Testis (tissue), 2 donors: ENCODE measurements at regions not wholly inside any gene's neighbourhood (a gene's known extent, or its start where the extent isn't known, plus 50 kb on each side); places are given as distances from the start of the nearest gene placed in this dataset.

ENCODE experiments used
- POLR2A ChIP-seq: fragments of 450-650 bp; IDR thresholded peaks from one replicate; pipeline ENCODE4 v1.6.1; 2017; ENCODE audit warnings: antibody characterized with exemption, mild to moderate bottlenecking, moderate library complexity
- TF ChIP-seq, protein P1 (sequence below), 3 experiments: fragments of 450-650 bp in 2 of 3; fragments of 200-600 bp in 1 of 3; sonication (generic) in 1 of 3; IDR thresholded peaks; one replicate each; pipeline ENCODE4 v1.5.1; 2016 to 2019; ENCODE audit warnings: antibody characterized with exemption in 3 of 3, mild to moderate bottlenecking in 2 of 3, moderate library complexity in 1 of 3

DNA sequence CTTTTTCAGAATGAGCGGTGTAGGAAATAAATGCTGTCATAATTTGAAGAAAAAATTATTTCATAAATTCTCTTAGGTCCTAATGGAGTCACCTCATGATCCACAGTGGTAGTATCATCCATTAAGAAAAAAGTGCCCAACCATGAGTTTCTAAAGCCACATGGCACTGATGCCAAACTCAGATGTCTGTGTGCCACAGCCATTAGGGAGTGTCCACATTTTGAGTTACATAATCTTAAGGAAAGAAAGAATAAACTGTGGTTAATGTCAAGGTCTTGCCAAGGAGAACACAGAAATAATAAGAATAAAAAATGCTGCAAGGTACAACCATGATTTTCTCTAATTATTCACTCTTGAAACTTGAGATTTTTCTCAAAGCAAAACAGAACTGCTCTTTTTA is 1101.8 kb downstream of the SORCS3 start:
- TF ChIP-seq, protein P1, sequence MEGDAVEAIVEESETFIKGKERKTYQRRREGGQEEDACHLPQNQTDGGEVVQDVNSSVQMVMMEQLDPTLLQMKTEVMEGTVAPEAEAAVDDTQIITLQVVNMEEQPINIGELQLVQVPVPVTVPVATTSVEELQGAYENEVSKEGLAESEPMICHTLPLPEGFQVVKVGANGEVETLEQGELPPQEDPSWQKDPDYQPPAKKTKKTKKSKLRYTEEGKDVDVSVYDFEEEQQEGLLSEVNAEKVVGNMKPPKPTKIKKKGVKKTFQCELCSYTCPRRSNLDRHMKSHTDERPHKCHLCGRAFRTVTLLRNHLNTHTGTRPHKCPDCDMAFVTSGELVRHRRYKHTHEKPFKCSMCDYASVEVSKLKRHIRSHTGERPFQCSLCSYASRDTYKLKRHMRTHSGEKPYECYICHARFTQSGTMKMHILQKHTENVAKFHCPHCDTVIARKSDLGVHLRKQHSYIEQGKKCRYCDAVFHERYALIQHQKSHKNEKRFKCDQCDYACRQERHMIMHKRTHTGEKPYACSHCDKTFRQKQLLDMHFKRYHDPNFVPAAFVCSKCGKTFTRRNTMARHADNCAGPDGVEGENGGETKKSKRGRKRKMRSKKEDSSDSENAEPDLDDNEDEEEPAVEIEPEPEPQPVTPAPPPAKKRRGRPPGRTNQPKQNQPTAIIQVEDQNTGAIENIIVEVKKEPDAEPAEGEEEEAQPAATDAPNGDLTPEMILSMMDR (IDR thresholded peaks at IDR 0.05), result no peak
- no peak for TF ChIP-seq POLR2A
